HCT116 (cell line): ENCODE measurements at regions not wholly inside any gene's neighbourhood (a gene's known extent, or its start where the extent isn't known, plus 50 kb on each side); places are given as distances from the start of the nearest gene placed in this dataset.

ENCODE experiments used
- ATAC-seq: fragments of 200-7000 bp; cut with Tn5 transposase; 2 replicates; pipeline ENCODE4 v1.9.1; 2020; ENCODE audit warnings: mild to moderate bottlenecking, moderate library complexity
- BruUV-seq: library from RNA; stranded (reverse); fragments of 400-500 nt; replicated peaks from 2 replicates; lab custom pipeline; 2021; lab: Mats Ljungman, UMichigan
- CTCF ChIA-PET: fragments of 300-600 bp; sonication (Branson Sonifier 250); formaldehyde crosslinking; loops from one replicate; lab custom pipeline; 2021; ENCODE audit warnings: antibody characterized with exemption; lab: Charles Lee
- POLR2A ChIA-PET: fragments of 300-600, 350-600 bp; sonication (Branson Sonifier 250); formaldehyde crosslinking; loops from one replicate; lab custom pipeline; 2021; ENCODE audit warnings: antibody characterized with exemption; lab: Charles Lee
- RAD21 ChIA-PET, 2 experiments: fragments of 300-600 bp; sonication (Branson Sonifier 250); formaldehyde crosslinking; loops; one replicate each; lab custom pipeline; 2023; ENCODE audit warnings: low total read pairs in 2 of 2; ENCODE audit not compliant: uncharacterized antibody in 2 of 2, unreplicated experiment in 2 of 2, low non-redundant PET in 1 of 2; lab: Charles Lee
- DNase-seq: peaks from one replicate; pipeline ENCODE4 v3.0.0-alpha.2; 2010; ENCODE audit warnings: low read depth, low spot score
- H2AFZ ChIP-seq: fragments of 200-600 bp; shearing (Covaris generic), sonication (generic); 2 replicates; pipeline ENCODE4 v1.6.1; 2017; ENCODE audit warnings: low read depth, mixed run types, mixed read lengths, antibody characterized with exemption, low read length; ENCODE audit not compliant: poor library complexity, severe bottlenecking
- H3K27ac ChIP-seq: 2 replicates; pipeline ENCODE4 v1.5.1; 2012; ENCODE audit warnings: low read depth, low read length
- H3K27me3 ChIP-seq: fragments of 200-600 bp; sonication (generic); 2 replicates; pipeline ENCODE4 v1.6.1; 2016; ENCODE audit warnings: mixed run types, low read length, mixed read lengths; ENCODE audit not compliant: insufficient read depth
- H3K36me3 ChIP-seq, 2 experiments: fragments of 200-500 bp in 1 of 2; fragments of 200-600 bp in 1 of 2; sonication (Bioruptor generic) in 1 of 2; sonication (generic) in 1 of 2; 2 replicates each; pipeline versions ENCODE4 v1.5.1 to v1.6.1; 2014 to 2016; ENCODE audit warnings: low read length in 2 of 2, inconsistent platforms in 1 of 2, mixed read lengths in 1 of 2, mixed run types in 1 of 2; ENCODE audit not compliant: insufficient read depth in 2 of 2, control insufficient read depth in 1 of 2
- H3K4me1 ChIP-seq, 2 experiments: fragments of 200-600 bp in 1 of 2; sonication (generic) in 1 of 2; 2 replicates each; pipeline versions ENCODE4 v1.5.1 to v1.6.1; 2012 to 2017; ENCODE audit warnings: low read length in 2 of 2, inconsistent platforms in 1 of 2, mild to moderate bottlenecking in 1 of 2, mixed read lengths in 1 of 2, mixed run types in 1 of 2, moderate library complexity in 1 of 2; ENCODE audit not compliant: insufficient read depth in 2 of 2, control insufficient read depth in 1 of 2
- H3K4me2 ChIP-seq: fragments of 200-600 bp; sonication (generic); 2 replicates; pipeline ENCODE4 v1.6.1; 2017; ENCODE audit warnings: mixed run types, low read length, mixed read lengths
- H3K4me3 ChIP-seq, 2 experiments: fragments of 200-600 bp in 1 of 2; sonication (generic) in 1 of 2; replicated peaks in 1 of 2; 2 replicates each; pipeline ENCODE4 v1.5.1; 2011 to 2016; ENCODE audit warnings: low read length in 2 of 2, control low read depth in 1 of 2, low read depth in 1 of 2, mild to moderate bottlenecking in 1 of 2, mixed read lengths in 1 of 2, mixed run types in 1 of 2
- H3K79me2 ChIP-seq: fragments of 200-600 bp; sonication (generic); 2 replicates; pipeline ENCODE4 v1.6.1; 2017; ENCODE audit warnings: mild to moderate bottlenecking, mixed run types, low read length, moderate library complexity, mixed read lengths; ENCODE audit not compliant: insufficient read depth
- H3K9ac ChIP-seq: fragments of 200-600 bp; sonication (generic); 2 replicates; pipeline ENCODE4 v1.6.1; 2016; ENCODE audit warnings: low read length, mixed read lengths
- H3K9me2 ChIP-seq: fragments of 200-600 bp; sonication (generic), shearing (Covaris generic); 2 replicates; pipeline ENCODE4 v1.6.1; 2017; ENCODE audit warnings: mixed run types, mild to moderate bottlenecking, moderate library complexity; ENCODE audit not compliant: insufficient read depth
- H3K9me3 ChIP-seq, 2 experiments: fragments of 200-500 bp in 1 of 2; fragments of 200-600 bp in 1 of 2; sonication (Bioruptor generic) in 1 of 2; sonication (generic) in 1 of 2; 2 replicates each; pipeline ENCODE4 v1.6.1; 2014 to 2017; ENCODE audit warnings: low read length in 2 of 2, mixed read lengths in 2 of 2, inconsistent platforms in 1 of 2, low read depth in 1 of 2, mild to moderate bottlenecking in 1 of 2, mixed run types in 1 of 2, moderate library complexity in 1 of 2; ENCODE audit not compliant: control insufficient read depth in 1 of 2, insufficient read depth in 1 of 2
- H4K20me1 ChIP-seq: fragments of 200-600 bp; sonication (generic), shearing (Covaris generic); 2 replicates; pipeline ENCODE4 v1.6.1; 2017; ENCODE audit warnings: mixed run types, mild to moderate bottlenecking, moderate library complexity; ENCODE audit not compliant: insufficient read depth
- CEBPB ChIP-seq: IDR thresholded peaks from 2 replicates; pipeline ENCODE4 v1.6.1; 2012; ENCODE audit warnings: low read depth
- CTCF ChIP-seq, 3 experiments: fragments of 200-600 bp in 1 of 3; sonication (generic) in 1 of 3; IDR thresholded peaks in 2 of 3; conservative IDR thresholded peaks in 1 of 3; 2 replicates each; pipeline ENCODE4 v1.5.1; 2012 to 2017; ENCODE audit warnings: low read depth in 2 of 3, low read length in 2 of 3, antibody characterized with exemption in 1 of 3, borderline replicate concordance in 1 of 3, control low read depth in 1 of 3, mild to moderate bottlenecking in 1 of 3, mixed read lengths in 1 of 3, mixed run types in 1 of 3, moderate library complexity in 1 of 3; ENCODE audit not compliant: insufficient read depth in 1 of 3
- EGR1 ChIP-seq: IDR thresholded peaks from 2 replicates; pipeline ENCODE4 v1.6.1; 2012; ENCODE audit warnings: low read depth
- EZH2 ChIP-seq: fragments of 200-600 bp; sonication (generic); IDR thresholded peaks from 2 replicates; pipeline ENCODE4 v1.6.1; 2017; ENCODE audit warnings: antibody characterized with exemption, mixed run types
- MAX ChIP-seq: IDR thresholded peaks from 2 replicates; pipeline ENCODE4 v1.6.1; 2012
- SIN3A ChIP-seq: IDR thresholded peaks from 2 replicates; pipeline ENCODE4 v1.6.1; 2012; ENCODE audit warnings: low read depth
- ZBTB33 ChIP-seq: IDR thresholded peaks from 2 replicates; pipeline ENCODE4 v1.6.1; 2011; ENCODE audit warnings: mild to moderate bottlenecking, low read length, moderate library complexity; ENCODE audit not compliant: insufficient replicate concordance; ENCODE audit errors: extremely low read depth
- ZFX ChIP-seq: fragments of 450-650 bp; IDR thresholded peaks from 2 replicates; pipeline ENCODE4 v1.6.1; 2017
- ZNF274 ChIP-seq: fragments of 200-500 bp; sonication (Bioruptor generic); IDR thresholded peaks from 2 replicates; pipeline ENCODE4 v1.6.1; 2014; ENCODE audit warnings: mild to moderate bottlenecking, low read depth, low read length, inconsistent platforms
- intact Hi-C: fragments of 100-400 bp; cut with micrococcal nuclease; formaldehyde crosslinking; loops from 2 replicates; pipeline ENCODE4 v1.10.0; 2022

- H3K36me3 ChIP-seq: no peaks in the 10 kb centered on the region
- ChIA-PET CTCF (no interaction called here), RAD21 (no interaction called here), POLR2A (no interaction called here)
- 0 out of 2 replicates have a peak, but pooled peaks cover 5% of the 10 kb centered on the region for H3K27me3 ChIP-seq
- DNase-seq: no peak
- H3K9ac ChIP-seq: no peak overlapping the region
- H3K4me2 ChIP-seq: no peak overlapping the region
- no peak overlapping the region for H3K4me3 ChIP-seq
- H3K27ac ChIP-seq: no peak overlapping the region
- no peak for TF ChIP-seq MAX
- TF ChIP-seq CTCF (IDR thresholded peaks at IDR 0.05 in 2 of 3, conservative IDR thresholded peaks at IDR 0.05 in 1 of 3; ENCODE audit: borderline replicate concordance in 1 of 3, insufficient read depth in 1 of 3, low read depth in 2 of 3, low read length in 2 of 3): no peak
- no peak for TF ChIP-seq EGR1
- no peak for TF ChIP-seq ZNF274
- no peak for TF ChIP-seq ZBTB33
- TF ChIP-seq SIN3A: no peak
- TF ChIP-seq ZFX: no peak
- TF ChIP-seq EZH2: no peak
- TF ChIP-seq CEBPB: no peak
- no TSS peak for BruUV-seq
- intact Hi-C loops: no loop called here
- no peaks in the 10 kb centered on the region for H3K9me2 ChIP-seq
- no peaks in the 10 kb centered on the region for H3K9me3 ChIP-seq
- no peak overlapping the region for H2AFZ ChIP-seq
- ATAC-seq: no peak
- no peaks in the 10 kb centered on the region for H3K79me2 ChIP-seq
- H4K20me1 ChIP-seq: no peaks in the 10 kb centered on the region
- no peaks in the 10 kb centered on the region for H3K4me1 ChIP-seq
These were observed 56.7 kb upstream of the MYCN start for GRCh38 chr2:15883684-15884083.
